ENCODE measurements at regions not wholly inside any gene's neighbourhood (a gene's known extent, or its start where the extent isn't known, plus 50 kb on each side); places are given as distances from the start of the nearest gene placed in this dataset.

DNA sequence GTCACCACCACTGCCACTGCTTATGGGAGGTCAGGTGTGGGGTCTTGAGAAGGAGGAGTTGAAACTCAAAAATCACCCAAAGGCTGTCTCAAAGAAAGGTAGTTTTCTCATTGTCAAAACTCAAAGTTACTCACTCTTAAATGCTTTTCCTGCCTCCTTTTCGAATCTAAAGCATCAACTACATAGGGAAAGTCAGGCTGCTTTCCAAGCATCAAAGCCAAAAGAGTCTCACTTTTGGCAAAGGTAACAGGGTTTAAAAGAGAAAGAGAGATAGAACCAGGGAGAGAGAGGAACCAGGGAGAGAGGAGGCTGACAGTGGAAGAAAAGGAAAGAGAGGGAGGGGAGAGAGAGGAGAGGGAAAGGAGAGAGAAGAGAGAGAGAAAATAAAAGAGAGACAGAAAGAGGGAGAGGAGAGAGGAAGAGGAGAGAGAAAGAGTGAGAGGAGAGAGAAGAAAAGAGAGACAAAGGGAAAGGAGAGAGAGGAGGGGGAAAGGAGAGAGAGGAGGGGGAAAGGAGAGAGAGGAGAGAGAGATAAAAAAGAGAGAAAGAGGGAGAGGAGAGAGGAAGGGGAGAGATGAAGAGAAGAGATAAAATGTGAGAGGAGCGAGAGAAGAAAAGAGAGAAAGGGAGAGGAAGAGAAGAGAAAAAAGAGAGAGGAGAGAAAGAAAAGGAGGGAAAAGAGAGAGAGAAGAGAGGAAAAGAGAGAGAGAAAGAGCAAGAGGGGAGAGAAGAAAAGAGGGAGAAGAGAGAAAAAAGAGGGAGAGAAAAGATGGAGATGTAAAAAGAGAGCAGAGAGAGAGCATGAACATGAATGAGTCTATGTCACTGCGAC, 262.0 kb upstream of the TSHZ3 start:
- no peak for DNase-seq

DNA sequence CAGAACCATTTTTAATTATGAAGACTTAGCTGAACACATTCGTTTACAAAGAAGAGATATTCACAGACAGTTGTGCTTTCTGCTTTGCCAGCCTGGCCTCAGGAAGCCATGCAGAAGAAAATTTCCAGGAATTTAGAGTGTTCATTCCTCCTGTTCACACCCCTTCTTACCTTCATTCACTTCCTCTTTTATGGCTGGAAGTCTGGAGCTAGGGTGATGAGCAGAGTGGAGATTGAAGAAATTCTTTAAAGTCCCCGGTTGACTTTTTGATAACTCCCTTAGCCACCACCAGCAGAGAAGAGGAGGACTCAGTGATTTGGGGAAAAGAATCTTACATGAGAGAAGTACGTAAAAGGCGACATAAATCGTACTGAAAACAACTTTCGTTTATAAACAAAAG, 263.6 kb upstream of the TSHZ3 start:
- DNase-seq: no peak

- DNase-seq: no peak
Measured at GRCh38 chr19:31613683-31614219, 264.5 kb upstream of the TSHZ3 start.

- no peak for DNase-seq
Measured at GRCh38 chr19:31616031-31616430, 266.8 kb upstream of the TSHZ3 start.

DNA sequence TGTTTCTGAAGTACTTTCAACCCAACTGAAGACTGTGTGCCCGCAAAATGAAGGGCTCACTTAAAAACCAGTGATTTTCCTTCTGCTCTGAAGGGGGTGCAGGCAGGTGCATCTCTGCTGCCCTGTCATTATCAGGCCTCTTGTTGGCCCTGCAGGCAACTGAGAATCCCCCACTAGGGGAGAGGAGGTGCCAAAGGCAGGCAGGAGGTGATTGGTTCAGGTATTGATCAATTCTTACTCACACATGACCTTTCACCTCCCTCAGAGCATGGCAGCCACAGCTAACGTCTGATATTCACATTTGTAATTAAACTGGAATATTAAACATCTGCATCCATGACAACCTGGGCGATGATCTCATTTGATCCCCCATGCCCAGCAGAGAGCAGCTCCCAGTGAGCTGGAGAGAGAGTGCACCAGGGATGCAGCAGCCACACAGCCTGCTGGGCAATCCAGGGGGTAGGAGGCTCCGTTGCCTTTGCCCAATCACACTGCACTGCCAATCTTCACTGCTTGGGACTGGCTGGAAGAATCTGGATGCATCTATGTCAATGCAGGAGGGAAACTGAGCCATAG, 267.9 kb upstream of the TSHZ3 start:
- DNase-seq: no peak

- no peak for DNase-seq
Measured at GRCh38 chr19:31625056-31625455, 275.8 kb upstream of the TSHZ3 start.

- DNase-seq: no peak
Measured at GRCh38 chr19:31625575-31625974, 276.3 kb upstream of the TSHZ3 start.

GRCh38 chr19:31626941-31627340, 277.7 kb upstream of the TSHZ3 start:
- DNase-seq: no peak

DNA sequence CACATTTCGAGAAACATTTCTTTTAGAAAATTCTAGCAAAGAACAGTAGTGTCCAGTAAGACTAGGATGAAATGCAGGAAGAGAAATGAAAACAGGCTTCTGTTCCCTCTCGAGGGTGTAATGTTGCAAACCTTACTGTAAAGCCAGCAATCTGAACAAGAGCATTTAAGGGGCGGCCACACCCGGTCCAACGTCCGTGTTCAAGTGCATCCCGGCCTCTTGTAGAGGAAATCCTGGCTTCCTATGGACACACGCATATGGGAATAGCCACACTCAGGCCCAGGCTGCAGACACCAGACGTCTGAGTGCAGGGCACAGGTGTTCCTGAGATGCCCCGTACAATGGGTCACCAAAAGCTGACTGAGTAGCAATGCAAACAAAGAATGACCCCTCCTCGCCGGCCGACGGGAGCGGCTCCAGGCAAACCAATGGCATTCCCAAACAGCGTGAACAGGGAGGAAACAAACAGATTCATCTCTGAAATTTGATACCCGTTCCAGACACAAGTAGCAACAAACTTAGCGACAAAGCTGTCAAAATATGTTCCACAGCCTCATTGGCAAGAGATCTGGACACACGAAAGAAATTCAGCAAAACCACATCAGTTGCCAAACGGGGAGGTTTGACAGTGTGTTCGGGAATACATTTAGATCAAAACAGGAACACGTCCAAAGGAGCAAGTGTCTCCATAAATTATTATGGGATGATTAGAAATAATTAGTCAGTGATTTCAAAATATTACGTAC, 278.6 kb upstream of the TSHZ3 start:
- DNase-seq: no peak

DNA sequence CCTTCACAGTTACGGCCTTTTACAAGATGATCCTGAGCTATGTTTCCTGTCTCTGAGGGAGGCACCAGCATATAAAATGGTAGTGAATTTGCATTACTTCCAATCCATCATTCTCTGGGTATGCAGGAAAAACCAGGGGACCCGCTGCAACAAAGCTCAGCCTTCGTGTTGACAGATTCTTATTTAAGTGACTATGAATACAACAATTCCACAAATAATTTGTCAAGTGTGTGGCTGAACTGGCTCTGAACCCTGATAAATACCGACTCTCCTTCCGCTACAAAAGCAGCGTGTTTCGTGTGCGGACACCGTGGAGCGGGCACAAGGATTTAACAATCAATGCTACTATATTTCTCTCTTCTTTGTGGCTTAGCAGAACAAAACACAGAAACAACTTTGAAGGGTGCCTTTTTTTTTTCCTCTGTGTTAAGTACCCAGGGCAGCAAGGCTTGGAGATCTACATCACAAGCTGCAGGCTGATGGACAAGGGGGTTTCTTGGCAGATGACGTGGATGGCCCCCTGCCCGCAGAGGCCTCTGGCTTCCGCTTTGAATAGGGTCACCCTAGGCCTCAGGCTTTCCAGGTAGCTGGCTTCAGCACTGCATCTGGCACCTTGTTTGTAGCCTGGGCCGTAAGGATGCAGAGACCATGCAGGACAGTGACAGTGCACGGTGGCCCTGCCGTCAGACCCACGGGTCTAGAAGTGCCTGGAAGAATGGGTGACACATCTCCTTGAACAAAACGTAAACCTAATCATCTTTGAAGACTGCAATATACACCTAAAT, 280.5 kb upstream of the TSHZ3 start:
- DNase-seq: no peak

- DNase-seq: no peak
Measured at GRCh38 chr19:31633014-31633413, 283.8 kb upstream of the TSHZ3 start.

DNA sequence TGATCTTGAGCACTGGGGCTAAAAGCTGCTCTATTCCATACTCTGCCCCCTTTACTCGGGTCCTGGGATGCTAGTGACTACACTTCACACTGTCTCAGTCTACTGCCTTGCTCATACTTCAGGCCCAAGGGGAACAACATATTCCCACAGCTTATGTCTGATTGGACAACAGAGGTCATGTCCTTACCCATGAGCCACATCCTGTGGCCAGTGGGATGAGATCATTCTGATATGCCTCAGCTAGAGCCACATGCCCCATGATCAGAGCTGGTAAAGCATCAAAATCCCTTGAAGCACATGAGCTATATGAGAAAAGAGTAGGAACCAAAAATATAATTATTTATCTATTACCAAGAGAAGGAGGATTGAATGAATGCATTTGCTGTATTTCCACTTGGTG, 290.1 kb upstream of the TSHZ3 start:
- no peak for DNase-seq

DNA sequence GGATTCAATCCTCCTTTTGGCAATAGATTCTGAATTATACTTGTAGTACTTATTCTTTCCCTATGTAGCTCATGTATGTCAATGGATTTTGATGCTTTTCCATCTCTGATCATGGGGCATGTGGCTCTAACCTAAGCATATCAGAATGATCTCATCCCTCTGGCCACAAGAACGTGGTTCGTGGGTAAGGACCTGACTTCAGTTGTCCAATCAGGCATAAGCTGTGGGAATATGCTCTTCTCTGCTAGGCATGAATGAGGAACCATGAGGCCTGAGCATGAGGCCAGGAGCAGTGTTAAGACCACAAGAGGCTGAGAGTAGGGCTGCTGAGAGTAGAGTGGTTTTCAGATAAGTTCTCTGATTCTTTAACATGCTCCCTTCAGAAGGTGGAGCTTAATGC, 292.4 kb upstream of the TSHZ3 start:
- no peak for DNase-seq

DNA sequence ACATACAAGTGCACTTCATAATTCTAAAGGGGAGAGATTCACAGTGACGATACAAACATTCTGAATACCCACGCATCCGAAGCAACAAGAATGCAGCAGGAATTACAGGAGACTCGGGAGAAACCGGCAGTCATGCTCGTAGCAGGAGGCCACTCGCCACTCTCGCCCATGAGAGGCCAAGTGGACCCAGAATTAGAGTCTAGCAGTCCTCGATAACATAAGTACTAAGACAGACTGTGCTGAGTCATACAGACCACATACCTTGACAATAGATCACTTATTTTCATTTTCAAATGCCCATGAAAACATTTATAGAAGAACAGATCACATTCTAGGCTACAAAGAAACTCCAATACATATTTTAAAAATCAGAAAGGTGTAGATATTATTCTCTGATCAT, 299.1 kb upstream of the TSHZ3 start:
- no peak for DNase-seq

- no peak for DNase-seq
Measured at GRCh38 chr19:31656507-31656906, 307.3 kb upstream of the TSHZ3 start.

DNA sequence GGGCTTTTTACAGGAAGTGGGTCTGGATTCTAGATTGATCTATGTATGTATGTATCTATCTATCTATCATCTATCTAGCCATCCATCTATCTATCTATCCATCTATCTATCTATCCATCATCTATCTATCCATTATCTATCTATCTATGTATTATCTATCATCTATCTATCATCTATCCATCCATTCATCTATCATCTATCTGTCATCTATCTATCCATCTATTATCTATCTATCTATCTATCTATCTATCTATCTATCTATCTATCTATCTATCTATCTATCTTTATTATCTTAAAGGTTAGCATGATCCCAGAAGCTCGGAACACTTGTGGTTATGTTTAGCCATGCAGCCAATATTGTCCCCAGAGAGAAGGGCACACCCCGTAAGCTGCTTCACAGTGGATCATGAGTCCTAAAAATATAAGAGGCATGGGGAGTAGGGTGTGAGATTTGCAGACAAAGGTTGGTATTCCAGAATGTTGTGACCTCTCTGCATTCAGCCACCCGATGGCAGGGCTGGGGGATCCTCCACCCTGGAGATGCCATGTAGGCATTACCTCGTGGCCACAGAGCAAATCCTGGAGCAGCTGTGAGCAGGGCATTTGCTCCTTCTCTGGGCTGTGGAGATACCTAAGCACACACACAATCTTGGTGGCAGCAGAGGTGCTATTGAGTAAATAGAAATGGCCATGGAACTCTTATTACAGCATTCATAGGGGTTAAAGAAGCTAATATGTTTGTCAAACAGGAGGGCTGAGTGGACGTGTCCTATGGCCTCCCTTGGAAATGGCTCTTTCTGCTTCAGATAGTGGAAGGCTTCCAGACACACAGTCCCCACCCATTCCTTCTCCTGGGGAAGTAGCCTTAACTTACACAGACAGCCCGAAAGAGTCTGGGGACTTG, 310.0 kb upstream of the TSHZ3 start:
- DNase-seq: no peak

GRCh38 chr19:31659897-31660210, 310.6 kb upstream of the TSHZ3 start:
- no peak for DNase-seq

DNA sequence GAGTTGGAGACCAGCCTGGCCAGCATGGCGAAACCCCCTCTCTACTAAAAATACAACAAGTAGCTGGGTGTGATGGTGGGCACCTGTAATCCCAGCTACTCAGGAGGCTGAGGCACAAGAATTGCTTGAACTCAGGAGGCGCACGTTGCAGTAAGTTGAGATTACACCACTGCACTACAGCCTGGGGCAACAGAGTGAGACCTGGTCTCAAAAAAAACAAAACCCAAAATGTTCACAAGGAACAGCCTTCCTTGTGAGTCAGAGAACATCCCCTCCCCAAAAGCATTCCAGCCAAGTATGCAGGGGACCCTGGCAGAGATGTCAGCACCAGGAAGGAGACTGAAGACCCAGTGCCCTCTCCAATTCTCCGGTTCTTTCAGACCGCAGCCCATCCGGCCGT, 314.9 kb upstream of the TSHZ3 start:
- no peak for DNase-seq

GRCh38 chr19:31664997-31665396, 315.8 kb upstream of the TSHZ3 start:
- no peak for DNase-seq

GRCh38 chr19:31666126-31666525, 316.9 kb upstream of the TSHZ3 start:
- DNase-seq: no peak

- DNase-seq: no peak
Measured at GRCh38 chr19:31667106-31667505, 317.9 kb upstream of the TSHZ3 start.

DNA sequence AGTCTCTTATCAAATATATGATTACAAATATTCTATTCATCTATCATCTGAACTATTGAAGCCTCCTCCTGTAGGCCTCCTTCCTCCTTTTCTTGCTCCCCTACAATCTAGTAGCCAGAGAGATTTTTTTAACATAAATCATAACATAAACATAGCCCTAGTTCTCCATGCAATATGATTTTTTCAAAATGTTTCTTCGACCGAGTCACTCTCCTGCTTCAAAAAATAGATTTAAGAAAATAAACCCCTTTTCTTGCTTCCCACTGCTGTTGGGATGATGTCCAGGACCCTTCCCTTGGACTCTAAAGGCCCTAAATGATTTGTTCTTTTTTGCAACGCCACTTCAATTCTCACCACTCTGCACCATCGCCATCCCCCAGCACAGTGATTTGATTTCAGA, 319.7 kb upstream of the TSHZ3 start:
- DNase-seq: no peak

Measured in activated gamma-delta T cell (primary cell).